ENCODE measurements at regions not wholly inside any gene's neighbourhood (a gene's known extent, or its start where the extent isn't known, plus 50 kb on each side); places are given as distances from the start of the nearest gene placed in this dataset.

GRCh38 chr5:67694810-67695191 lies 498.2 kb upstream of the CD180 start:
- no peak overlapping the region for H3K4me3 ChIP-seq (ENCODE audit: low read depth, low read length)
- H3K9ac ChIP-seq (ENCODE audit: low read length) = no peak overlapping the region
- no peaks in the 10 kb centered on the region for H3K27me3 ChIP-seq (ENCODE audit: control insufficient read depth, insufficient read depth, low read length)
- peaks cover 4% of the 10 kb centered on the region; the same call in 1 of the 2 replicates for H3K9me3 ChIP-seq (ENCODE audit: control insufficient read depth, insufficient read depth, low read depth, low read length)
- H3K27ac ChIP-seq (ENCODE audit: low read depth, low read length) = no peak overlapping the region
- peaks cover 13% of the 10 kb centered on the region for H3K36me3 ChIP-seq (ENCODE audit: control insufficient read depth, insufficient read depth, low read length)
- H3K4me1 ChIP-seq (ENCODE audit: control insufficient read depth, insufficient read depth, low read length) = no peaks in the 10 kb centered on the region

DNA sequence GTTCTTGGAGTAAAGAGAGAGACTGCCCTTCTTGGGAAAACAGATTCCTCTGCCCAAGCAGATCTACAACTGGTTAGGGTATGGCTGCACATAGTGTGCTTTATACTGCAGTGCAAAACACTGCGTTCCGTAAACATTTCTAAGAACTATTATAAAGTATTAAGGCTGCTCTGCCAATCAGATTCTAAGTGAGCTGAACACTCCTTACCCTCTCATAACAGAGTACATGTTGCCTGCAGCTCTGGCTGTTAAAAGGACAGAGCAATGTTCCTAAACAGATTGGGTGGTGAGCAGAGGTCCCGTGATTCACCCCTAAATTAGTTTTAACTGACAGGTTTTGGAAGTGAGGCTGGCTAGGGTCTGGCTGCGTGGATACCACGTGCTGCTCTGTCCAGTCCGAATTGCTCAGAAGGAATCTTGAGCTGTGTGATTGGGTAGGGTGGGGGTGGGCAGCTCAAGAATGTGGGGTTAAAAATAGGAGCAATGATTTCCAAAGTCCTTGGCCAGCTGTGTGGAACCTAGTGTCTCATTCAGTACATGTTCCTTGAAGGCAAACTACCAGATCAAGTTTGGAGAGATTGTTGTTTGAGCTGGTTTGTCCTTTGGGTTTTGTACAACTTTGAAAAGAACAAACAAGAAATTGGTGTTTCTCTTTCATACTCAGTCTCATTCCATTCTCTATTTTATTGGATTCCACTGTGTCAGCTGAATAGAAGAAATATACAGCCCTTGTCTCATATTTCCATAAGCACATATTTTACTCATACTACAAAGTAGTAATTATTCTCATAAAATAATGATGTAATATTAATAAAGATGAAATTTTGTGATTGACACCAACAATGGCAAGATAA lies 497.6 kb upstream of the CD180 start:
- Histone ChIP-seq H3K36me3 (ENCODE audit: control insufficient read depth, insufficient read depth, low read length) (peaks cover 13% of the 10 kb centered on the region), H3K9ac (ENCODE audit: low read length) (no peak overlapping the region), H3K27ac (ENCODE audit: low read depth, low read length) (no peak overlapping the region), H3K4me1 (ENCODE audit: control insufficient read depth, insufficient read depth, low read length) (no peaks in the 10 kb centered on the region), H3K9me3 (ENCODE audit: control insufficient read depth, insufficient read depth, low read depth, low read length) (no peaks in the 10 kb centered on the region), H3K27me3 (ENCODE audit: control insufficient read depth, insufficient read depth, low read length) (no peaks in the 10 kb centered on the region), H3K4me3 (ENCODE audit: low read depth, low read length) (no peak overlapping the region)

DNA sequence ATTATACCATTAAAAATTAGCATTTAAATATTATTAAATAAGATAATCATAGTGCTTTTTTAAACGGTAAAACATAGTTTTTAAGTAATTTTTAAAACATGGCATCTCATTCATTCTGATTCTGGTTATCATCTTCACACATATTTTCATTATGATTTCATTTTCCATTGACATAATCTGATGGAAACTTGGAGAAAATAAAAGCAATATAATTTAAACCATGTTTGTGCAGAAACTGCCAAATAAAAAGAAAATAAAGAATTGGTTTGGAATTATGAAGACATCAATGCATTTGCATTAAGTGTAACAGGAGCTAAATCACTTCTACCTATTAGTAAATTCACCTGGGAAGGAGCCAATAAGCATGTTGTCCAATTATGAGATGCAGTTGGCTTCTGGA lies 490.1 kb upstream of the CD180 start:
- Histone ChIP-seq H3K4me3 (ENCODE audit: low read depth, low read length) (no peak overlapping the region), H3K4me1 (ENCODE audit: control insufficient read depth, insufficient read depth, low read length) (no peaks in the 10 kb centered on the region), H3K27ac (ENCODE audit: low read depth, low read length) (no peak overlapping the region), H3K9me3 (ENCODE audit: control insufficient read depth, insufficient read depth, low read depth, low read length) (peaks cover 13% of the 10 kb centered on the region), H3K27me3 (ENCODE audit: control insufficient read depth, insufficient read depth, low read length) (no peaks in the 10 kb centered on the region), H3K36me3 (ENCODE audit: control insufficient read depth, insufficient read depth, low read length) (0 out of 2 replicates have a peak, but pooled peaks cover 3% of the 10 kb centered on the region), H3K9ac (ENCODE audit: low read length) (no peak overlapping the region)

DNA sequence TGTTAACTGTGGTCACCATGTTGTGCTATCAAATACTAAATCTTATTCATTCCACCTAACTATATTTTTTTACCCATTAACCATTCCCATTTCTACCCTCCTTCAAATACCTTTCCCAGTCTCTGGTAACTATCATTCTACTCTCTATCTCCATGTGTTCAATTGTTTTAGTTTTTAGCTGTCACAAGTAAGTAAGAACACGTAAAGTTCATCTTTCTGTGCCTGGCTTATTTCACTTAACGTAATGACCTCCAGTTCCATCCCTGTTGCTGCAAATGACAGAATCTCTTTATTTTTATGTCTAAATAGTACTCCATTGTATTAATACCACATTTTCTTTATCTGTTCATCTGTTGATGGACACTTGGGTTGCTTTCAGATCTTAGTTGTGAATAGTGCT lies 485.1 kb upstream of the CD180 start:
- Histone ChIP-seq H3K36me3 (ENCODE audit: control insufficient read depth, insufficient read depth, low read length) (0 out of 2 replicates have a peak, but pooled peaks cover 3% of the 10 kb centered on the region), H3K27me3 (ENCODE audit: control insufficient read depth, insufficient read depth, low read length) (no peaks in the 10 kb centered on the region), H3K9me3 (ENCODE audit: control insufficient read depth, insufficient read depth, low read depth, low read length) (peaks cover 15% of the 10 kb centered on the region), H3K9ac (ENCODE audit: low read length) (no peak overlapping the region), H3K27ac (ENCODE audit: low read depth, low read length) (no peak overlapping the region), H3K4me3 (ENCODE audit: low read depth, low read length) (no peak overlapping the region), H3K4me1 (ENCODE audit: control insufficient read depth, insufficient read depth, low read length) (peaks cover 7% of the 10 kb centered on the region)

DNA sequence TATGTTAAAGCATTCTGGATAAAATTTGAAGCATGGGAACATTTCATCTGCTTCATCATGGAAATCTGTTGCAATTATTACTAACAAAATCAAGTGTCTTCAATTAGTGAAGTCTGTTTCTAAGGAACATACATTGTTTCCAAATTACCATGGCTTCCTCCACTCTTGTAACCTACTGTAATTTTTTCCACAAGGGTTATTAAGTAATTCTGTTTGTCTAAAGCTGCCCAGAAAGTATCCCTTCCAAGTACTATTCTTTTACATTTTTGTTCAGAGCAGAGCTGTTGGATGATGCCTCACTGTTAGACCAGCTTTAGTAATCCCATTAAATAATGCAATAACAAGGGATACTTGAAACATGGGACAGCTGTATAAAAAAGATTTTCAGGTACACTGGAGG lies 483.5 kb upstream of the CD180 start:
- peaks cover 14% of the 10 kb centered on the region; the same call in 1 of the 2 replicates for H3K9me3 ChIP-seq (ENCODE audit: control insufficient read depth, insufficient read depth, low read depth, low read length)
- H3K4me3 ChIP-seq (ENCODE audit: low read depth, low read length) = no peak overlapping the region
- no peak overlapping the region for H3K27ac ChIP-seq (ENCODE audit: low read depth, low read length)
- no peak overlapping the region for H3K9ac ChIP-seq (ENCODE audit: low read length)
- peaks cover 7% of the 10 kb centered on the region for H3K4me1 ChIP-seq (ENCODE audit: control insufficient read depth, insufficient read depth, low read length)
- H3K27me3 ChIP-seq (ENCODE audit: control insufficient read depth, insufficient read depth, low read length) = no peaks in the 10 kb centered on the region
- no peaks in the 10 kb centered on the region for H3K36me3 ChIP-seq (ENCODE audit: control insufficient read depth, insufficient read depth, low read length)

DNA sequence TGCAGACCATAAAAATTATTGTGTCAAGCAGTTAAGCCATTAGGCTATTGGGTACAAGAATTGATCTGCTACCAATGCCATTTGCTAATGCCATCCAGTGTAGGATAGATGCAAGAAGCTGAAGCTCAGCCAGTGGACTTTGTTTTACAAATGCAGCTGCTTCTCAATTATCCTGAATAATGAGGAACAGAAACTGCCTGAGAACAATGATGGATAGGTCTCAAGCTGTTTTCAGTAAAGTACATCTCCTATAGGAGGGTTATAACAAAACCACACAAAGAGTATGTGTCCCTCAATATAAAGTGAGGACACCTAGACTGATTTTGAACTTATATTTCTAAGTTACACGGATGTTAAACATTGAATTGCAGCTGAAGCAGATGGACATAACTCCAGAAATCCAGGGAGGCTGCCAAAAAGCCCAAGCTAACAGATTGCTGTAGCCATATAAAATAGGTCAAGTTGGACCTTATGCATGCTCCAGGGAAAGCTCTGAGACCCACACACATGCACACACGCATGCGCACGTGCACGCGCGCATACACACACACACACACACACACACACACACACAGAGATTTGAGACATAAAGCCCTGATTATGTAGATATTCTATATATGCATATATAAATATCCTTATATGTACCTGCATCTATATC lies 482.7 kb upstream of the CD180 start:
- peaks cover 10% of the 10 kb centered on the region for H3K4me1 ChIP-seq (ENCODE audit: control insufficient read depth, insufficient read depth, low read length)
- no peak overlapping the region for H3K27ac ChIP-seq (ENCODE audit: low read depth, low read length)
- no peaks in the 10 kb centered on the region for H3K27me3 ChIP-seq (ENCODE audit: control insufficient read depth, insufficient read depth, low read length)
- H3K9ac ChIP-seq (ENCODE audit: low read length) = no peak overlapping the region
- H3K36me3 ChIP-seq (ENCODE audit: control insufficient read depth, insufficient read depth, low read length) = no peaks in the 10 kb centered on the region
- peaks cover 11% of the 10 kb centered on the region; the same call in 1 of the 2 replicates for H3K9me3 ChIP-seq (ENCODE audit: control insufficient read depth, insufficient read depth, low read depth, low read length)
- no peak overlapping the region for H3K4me3 ChIP-seq (ENCODE audit: low read depth, low read length)

- Histone ChIP-seq H3K9ac (ENCODE audit: low read length) (no peak overlapping the region), H3K4me1 (ENCODE audit: control insufficient read depth, insufficient read depth, low read length) (peaks cover 11% of the 10 kb centered on the region), H3K36me3 (ENCODE audit: control insufficient read depth, insufficient read depth, low read length) (no peaks in the 10 kb centered on the region), H3K27ac (ENCODE audit: low read depth, low read length) (no peak overlapping the region), H3K27me3 (ENCODE audit: control insufficient read depth, insufficient read depth, low read length) (no peaks in the 10 kb centered on the region), H3K4me3 (ENCODE audit: low read depth, low read length) (no peak overlapping the region), H3K9me3 (ENCODE audit: control insufficient read depth, insufficient read depth, low read depth, low read length) (peaks cover 8% of the 10 kb centered on the region; the same call in 1 of the 2 replicates)
These were observed 482.0 kb upstream of the CD180 start for GRCh38 chr5:67678594-67678993.

DNA sequence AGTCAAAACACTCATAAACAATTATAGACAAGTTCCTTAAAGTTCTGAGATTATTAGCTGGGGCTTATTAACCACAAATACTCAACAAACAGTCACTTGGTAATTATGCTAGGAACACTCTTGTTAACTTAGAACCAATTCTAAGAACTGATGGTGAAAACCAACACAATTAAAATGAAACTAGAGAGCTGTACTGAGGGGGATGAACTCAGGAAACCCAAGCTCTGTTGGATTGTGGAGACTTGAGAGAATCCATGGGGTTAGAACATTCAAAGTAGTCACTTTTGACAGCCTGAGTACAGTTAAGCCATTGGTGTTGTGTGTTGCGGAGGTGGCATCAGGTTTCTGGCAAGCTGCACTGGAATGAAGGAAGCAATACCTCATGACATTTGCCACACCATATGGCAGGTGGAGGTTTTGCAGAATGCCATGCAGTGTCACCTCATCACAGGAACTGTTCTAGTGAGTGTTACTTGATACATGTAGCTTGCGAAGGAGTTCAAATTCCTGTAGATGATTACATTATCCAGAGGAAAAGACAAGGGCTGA lies 480.9 kb upstream of the CD180 start:
- Histone ChIP-seq H3K27me3 (ENCODE audit: control insufficient read depth, insufficient read depth, low read length) (no peaks in the 10 kb centered on the region), H3K9ac (ENCODE audit: low read length) (no peak overlapping the region), H3K27ac (ENCODE audit: low read depth, low read length) (no peak overlapping the region), H3K4me3 (ENCODE audit: low read depth, low read length) (no peak overlapping the region), H3K9me3 (ENCODE audit: control insufficient read depth, insufficient read depth, low read depth, low read length) (peaks cover 8% of the 10 kb centered on the region; the same call in 1 of the 2 replicates), H3K4me1 (ENCODE audit: control insufficient read depth, insufficient read depth, low read length) (peaks cover 11% of the 10 kb centered on the region), H3K36me3 (ENCODE audit: control insufficient read depth, insufficient read depth, low read length) (no peaks in the 10 kb centered on the region)

- Histone ChIP-seq H3K36me3 (ENCODE audit: control insufficient read depth, insufficient read depth, low read length) (no peaks in the 10 kb centered on the region), H3K27me3 (ENCODE audit: control insufficient read depth, insufficient read depth, low read length) (no peaks in the 10 kb centered on the region), H3K4me1 (ENCODE audit: control insufficient read depth, insufficient read depth, low read length) (peaks cover 11% of the 10 kb centered on the region), H3K9ac (ENCODE audit: low read length) (no peak overlapping the region), H3K9me3 (ENCODE audit: control insufficient read depth, insufficient read depth, low read depth, low read length) (peaks cover 6% of the 10 kb centered on the region; the same call in 1 of the 2 replicates), H3K27ac (ENCODE audit: low read depth, low read length) (no peak overlapping the region), H3K4me3 (ENCODE audit: low read depth, low read length) (no peak overlapping the region)
These were observed 480.3 kb upstream of the CD180 start for GRCh38 chr5:67676863-67677262.

GRCh38 chr5:67674159-67674655 lies 477.6 kb upstream of the CD180 start:
- no peak overlapping the region for H3K4me3 ChIP-seq (ENCODE audit: low read depth, low read length)
- H3K9me3 ChIP-seq (ENCODE audit: control insufficient read depth, insufficient read depth, low read depth, low read length) = peaks cover 8% of the 10 kb centered on the region; the same call in 1 of the 2 replicates
- H3K9ac ChIP-seq (ENCODE audit: low read length) = no peak overlapping the region
- no peaks in the 10 kb centered on the region for H3K27me3 ChIP-seq (ENCODE audit: control insufficient read depth, insufficient read depth, low read length)
- peaks cover 8% of the 10 kb centered on the region for H3K4me1 ChIP-seq (ENCODE audit: control insufficient read depth, insufficient read depth, low read length)
- no peak overlapping the region for H3K27ac ChIP-seq (ENCODE audit: low read depth, low read length)
- no peaks in the 10 kb centered on the region for H3K36me3 ChIP-seq (ENCODE audit: control insufficient read depth, insufficient read depth, low read length)

DNA sequence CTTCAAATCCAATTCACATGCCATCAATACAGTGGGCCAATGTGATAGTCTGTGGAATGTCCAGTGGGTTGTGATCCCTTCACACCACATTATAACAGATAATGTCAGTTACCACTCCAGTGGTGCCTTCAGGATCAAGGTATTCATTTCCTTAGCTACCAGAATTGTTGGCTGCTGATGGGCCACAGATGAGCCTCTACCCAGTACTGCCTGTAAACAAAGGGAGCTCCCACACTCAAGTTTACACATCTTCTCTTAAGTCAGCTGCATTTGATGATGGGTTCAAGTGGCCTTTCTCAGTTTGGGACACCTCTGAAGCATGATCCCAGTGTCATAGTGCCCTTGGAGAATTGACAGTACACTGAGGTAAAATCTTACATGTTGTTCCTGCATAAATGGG lies 477.0 kb upstream of the CD180 start:
- Histone ChIP-seq H3K27me3 (ENCODE audit: control insufficient read depth, insufficient read depth, low read length) (no peaks in the 10 kb centered on the region), H3K9me3 (ENCODE audit: control insufficient read depth, insufficient read depth, low read depth, low read length) (peaks cover 12% of the 10 kb centered on the region), H3K36me3 (ENCODE audit: control insufficient read depth, insufficient read depth, low read length) (no peaks in the 10 kb centered on the region), H3K9ac (ENCODE audit: low read length) (no peak overlapping the region), H3K27ac (ENCODE audit: low read depth, low read length) (no peak overlapping the region), H3K4me1 (ENCODE audit: control insufficient read depth, insufficient read depth, low read length) (0 out of 2 replicates have a peak, but pooled peaks cover 4% of the 10 kb centered on the region), H3K4me3 (ENCODE audit: low read depth, low read length) (no peak overlapping the region)

All from HUES6 (cell line).